Fibroblast of skin of right quadriceps (primary cell): ENCODE measurements at regions not wholly inside any gene's neighbourhood (a gene's known extent, or its start where the extent isn't known, plus 50 kb on each side); places are given as distances from the start of the nearest gene placed in this dataset.
"Not testable (repeated sequence)": the region's sequence is repeated elsewhere in the genome, so short reads cannot be mapped to it uniquely, and the experiment has no call there.

Experiments
- DNase-seq: peaks from one replicate; pipeline ENCODE4 v3.0.0-alpha.2; 2013

DNA sequence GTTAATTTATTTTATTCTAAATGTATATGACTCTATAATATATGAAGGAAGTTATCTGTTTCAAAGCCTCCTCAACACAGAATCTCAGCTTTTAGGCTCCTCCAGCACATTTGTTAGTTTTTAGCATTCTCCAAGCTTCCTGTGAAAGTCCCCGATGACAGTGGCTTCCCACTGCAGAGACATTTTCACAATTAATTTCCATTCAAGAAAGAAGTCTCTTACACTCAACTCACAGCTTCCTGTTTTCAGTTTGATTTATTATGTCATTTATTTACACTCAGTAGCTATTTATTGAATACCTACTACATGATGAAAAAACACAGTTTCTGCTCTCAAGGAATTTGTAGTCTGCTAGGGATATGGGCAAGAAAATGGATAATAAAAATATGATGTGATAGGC, 2228.2 kb upstream of the WWC1 start:
- no peak for DNase-seq

DNA sequence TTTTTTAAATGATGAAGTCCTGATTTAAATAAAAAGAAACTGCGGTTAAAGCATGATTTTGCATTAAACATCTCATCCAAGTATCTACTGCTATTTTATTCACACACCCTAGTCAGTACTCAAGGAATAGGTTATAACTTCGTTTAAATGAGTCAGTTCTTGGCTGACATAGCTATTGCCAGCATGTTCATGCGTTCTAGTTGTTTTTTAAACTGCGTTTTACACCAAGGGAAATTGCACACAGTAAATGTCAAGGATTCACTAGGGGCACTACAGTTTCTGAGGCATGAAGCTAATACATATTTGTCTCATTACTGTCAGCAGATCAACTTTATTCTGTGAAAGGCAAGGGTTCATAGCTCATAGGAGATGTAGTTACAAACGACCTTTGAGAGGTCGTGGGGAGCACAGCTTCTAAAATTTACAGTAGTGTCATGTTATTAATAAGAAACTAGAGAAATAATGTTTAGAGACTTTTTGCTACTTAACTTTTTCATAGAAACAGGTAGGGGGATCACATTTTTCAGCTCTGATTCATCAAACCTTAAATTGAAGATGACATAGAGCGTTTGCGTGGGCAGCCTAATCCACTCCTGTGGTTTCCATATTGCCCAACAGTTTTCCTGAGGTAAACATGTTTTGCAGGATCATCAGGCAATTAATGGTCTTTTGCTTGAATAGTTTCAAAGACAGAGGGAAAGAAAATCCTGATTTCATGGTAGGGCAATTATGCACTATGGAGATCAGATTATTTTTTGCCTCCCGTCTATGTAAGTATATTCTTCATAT, 2222.7 kb upstream of the WWC1 start:
- DNase-seq: peak; percentile 1

DNA sequence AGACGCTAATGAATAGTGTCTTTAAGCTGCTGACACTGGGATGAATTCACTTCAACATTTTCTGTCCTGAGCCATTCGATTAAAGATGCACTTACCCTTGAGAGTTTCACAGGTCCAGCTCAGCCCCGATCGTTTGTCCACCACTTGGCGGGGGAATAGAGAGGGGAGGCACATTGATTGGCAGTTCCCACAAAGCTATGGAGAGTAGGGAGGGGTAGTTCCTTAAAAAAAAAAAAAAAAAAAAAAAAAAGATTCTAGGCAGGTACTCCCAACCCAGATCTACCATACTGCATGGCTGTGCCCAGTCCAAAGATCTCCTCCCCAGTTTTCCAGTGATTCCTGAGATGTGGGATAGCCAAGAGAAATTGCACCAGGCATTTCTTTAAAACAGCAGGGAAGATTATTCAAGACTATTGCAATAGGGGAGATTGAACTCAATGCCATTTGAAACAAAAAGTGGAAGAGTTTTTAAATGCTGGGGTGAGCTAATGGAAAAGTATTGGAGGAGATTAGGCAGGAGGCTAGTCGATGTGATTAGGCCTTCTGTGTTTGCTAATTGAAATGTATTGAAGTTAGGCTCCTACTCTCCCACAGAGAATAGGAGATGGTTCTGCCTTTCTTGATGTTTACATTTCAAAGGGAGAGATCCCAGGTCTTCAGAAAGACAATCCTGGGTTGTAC, 2217.4 kb upstream of the WWC1 start:
- no peak for DNase-seq

DNA sequence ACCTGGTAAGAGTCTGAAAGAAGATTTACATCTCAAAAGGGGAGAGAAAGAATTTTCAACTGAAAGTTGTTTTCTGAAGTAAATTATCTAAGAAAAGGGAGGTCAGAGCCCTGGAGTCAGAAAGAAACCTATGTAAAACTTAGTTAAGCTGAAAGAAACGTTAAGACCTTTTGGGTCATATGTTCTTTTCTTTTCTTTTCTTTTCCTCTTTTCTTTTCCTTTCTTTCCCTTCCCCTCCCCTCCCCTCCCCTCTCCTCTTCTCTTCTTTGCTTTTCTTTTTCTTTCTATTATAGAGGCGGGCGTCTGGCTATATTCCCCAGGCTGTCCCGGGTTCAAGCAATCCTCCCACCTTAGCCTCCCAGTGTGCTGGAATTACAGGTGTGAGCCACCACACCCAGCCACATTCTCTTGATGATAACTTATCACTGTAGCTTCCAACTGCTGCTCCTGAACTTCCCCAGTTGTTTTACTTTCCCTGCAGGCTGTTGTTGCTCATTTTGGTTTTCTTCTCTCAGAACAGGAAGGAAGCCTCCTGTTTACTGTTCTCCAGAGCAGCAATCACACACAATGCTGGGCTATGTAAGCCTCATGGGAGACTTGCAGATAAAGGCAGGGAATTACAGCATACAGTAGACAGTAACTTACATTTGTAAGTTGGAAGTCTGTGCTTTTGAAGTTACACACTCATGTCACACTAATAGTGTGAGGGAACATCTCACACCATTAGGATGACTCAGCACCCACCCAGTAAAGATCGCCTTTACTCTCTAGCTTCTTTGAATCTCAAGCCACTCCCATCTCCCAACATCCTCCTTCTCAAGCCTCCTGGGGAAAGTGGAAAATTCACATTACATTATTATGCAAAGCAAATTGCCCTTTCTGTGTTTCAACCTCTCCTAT, 2216.6 kb upstream of the WWC1 start:
- DNase-seq: no peak

DNA sequence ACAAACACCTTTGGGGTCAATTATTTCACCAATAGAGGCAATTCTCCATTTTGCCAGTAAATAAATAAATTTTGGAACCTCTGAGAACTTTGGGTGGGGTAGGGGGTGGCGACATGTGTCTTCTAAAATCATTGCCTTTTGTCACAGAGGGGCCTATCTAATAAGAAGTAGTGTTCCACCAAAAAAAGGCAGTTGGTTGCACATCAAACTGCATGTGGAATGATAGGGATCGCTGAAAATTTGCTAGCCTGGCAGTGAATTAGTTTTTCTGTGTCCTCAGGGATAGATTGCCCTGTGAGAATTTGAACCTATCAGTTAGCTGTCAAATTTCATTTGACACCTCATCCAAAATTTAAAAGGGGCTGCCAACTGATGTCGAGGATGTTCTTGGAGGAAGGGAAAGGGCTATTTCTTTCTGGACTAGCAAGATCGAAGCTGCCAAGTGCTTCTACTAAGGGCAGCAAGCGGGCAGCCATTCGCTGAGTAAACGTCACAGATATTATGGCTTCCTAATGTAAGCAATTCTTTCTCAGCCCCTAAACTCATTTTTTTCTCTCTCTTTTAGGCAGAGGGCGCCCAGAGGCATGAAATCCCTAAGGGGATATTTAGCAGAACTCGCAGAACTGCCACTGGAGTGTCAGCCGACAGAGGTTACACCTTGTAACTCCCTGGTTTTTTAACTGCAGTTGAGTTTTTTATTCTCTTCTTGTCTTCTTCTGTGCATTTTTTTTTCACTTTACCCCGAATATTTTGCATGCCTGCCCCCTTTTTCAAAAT, 2208.1 kb upstream of the WWC1 start:
- DNase-seq: no peak

DNA sequence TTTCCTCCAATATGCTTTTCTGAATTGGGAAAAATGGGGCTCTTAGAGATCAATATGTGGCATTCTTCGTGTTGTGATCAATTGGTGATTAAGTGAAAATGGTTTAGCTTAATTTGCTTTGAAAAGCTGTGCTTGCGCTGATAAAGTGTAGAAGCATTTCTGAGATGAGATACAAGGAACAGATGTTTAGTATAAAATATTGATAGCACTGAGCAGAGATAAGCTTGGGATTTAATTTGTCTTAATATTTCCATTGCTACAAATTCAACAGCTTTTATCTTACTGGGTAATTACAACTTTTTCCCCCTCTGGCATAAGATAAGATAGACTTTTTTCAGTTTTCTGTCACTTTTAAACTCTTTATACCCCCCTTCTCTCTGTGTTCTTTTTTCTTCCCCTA, 2204.9 kb upstream of the WWC1 start:
- no peak for DNase-seq

DNA sequence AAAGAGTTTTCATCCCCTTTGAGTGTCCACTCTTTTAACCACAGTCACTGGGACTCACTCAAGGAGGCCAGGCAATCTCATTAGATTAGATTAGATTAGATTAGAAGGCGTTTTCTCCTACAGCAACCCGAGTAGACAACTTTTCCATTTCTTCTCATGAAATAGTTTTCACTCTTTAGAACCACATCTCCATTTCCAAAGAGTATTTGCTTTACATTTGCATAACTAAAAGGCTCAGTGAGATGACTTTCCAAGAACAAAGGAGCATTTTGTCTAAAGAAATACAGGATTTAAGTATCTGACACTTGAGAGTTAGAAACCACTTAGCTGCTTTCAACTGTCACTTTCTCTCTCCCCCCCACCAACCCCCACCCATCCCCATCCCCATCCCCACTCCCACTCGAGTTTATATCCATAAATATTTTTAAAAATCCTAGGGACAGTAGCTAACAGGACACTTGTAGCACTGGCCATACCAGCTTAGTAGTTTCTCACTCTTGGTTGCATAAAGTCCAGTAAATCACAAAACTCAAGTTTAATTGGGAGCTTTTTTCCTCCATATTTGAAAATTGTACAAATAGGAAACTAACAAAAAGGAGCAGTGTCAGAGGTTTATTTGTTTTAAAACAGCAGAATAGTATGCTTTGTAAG, 2202.9 kb upstream of the WWC1 start:
- DNase-seq: no peak

DNA sequence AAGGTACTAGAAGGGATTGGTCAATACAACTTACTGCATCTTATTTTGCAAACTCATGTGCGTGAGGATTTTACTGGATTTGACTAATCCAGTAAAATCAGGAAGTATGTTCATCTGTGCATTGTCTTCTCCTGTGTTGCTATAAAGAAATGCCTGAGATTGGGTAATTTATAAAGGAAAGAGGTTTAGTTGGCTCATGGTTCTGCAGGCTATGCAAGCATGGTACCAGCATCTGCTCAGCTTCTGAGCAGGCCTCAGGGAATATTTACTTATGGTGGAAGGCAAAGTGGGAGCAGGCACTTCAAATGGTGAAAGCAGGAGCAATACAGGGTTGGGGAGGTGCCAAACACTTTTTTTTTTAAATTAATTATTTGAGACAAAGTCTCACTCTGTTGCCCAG, 2199.5 kb upstream of the WWC1 start:
- no peak for DNase-seq

DNA sequence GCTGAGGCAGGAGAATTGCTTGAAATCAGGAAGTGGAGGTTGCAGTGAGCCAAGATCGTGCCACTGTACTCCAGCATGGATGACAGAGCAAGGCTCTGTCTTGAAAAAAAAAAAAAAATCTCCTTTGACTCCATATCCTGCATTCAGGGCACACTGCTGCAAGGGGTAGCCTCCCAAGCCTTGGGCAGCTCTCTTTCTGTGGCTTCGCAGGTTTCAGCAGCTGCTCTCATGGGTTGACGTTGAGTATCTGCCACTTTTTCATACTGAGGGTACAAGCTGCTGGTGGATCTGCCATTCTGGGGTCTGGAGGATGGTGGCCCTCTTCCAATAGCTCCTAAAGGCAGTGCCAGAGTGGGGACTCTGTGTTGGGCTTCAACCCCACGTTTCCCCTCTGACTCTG, 2198.1 kb upstream of the WWC1 start:
- DNase-seq: no peak

DNA sequence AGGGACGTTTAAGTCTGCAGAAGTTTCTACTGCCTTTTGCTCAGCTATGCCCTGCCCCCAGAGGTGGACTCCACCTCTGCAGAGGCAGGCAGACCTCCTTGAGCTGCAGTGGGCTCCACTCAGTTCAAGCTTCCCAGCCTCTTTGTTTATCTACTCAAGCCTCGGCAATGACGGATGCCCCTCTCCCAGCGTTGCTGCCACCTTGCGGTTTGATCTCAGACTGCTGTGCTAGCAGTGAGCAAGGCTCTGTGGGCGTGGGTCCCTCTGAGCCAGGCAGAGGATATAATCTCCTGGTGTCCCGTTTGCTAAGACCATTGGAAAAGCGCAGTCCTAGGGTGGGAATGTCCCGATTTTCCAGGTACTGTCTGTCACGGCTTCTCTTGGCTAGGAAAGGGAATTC, 2188.5 kb upstream of the WWC1 start:
- no peak for DNase-seq

DNA sequence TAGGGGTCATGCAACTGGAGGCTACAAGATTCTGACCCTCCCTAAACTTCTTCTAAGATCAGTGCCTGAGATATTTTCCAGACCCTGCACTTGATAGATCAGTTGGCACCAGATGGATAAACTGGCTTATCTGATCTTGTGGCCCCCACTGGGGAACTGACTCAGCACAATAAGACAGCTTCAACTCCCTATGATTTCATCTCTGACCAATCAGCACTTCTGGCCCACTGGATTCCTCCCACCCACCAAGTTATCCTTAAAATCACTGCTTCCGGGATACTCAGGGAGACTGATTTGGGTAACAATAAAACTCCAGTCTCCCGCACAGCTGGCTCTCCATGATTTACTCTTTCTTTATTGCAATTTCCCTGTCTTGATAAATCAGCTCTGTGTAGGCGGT, 2180.4 kb upstream of the WWC1 start:
- DNase-seq: no peak

DNA sequence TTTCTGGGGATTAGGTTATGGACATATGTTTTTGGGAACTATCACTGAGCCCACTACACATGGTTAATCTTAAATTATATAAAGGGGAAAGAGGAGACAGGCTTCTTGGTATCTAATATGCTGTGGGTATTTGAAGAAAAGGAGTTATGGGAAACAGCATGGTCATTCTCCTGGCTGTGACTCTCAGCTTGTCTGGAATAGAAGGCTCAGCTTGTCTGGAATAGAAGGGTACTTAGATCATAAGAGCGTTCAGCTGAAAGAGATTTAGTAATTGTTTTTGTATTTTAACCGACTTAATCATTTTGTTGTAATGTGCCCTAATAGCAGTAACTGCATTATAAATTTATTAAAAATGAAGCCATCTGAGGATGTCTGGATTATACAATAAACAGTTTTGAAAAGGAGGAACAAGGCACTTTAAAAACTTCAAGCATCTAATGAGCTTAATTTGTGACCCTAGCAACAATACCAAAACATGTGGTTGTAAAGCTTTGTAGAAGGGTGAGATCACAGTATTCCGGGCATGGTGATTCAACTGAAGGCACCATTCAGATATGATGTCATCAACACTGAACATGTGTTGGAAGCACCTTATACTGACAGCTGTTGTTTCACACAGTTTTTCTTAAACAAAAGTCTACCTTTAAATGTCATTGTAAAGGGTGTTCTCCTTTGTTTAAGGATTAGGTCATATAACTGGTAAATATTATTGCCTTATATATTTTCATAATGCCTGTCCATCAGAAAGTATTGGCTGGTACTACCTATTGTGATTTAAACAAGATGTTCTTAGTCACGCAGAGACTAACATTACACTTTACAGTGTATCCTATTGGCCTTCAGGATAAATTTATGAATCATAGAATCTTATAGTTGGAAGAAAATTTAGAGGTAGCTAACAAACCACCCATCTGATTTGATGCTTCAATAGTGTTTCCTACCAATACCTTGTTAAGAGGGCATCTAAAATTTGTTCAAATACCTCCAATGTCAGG, 2174.1 kb upstream of the WWC1 start:
- peak; percentile 7 for DNase-seq

DNA sequence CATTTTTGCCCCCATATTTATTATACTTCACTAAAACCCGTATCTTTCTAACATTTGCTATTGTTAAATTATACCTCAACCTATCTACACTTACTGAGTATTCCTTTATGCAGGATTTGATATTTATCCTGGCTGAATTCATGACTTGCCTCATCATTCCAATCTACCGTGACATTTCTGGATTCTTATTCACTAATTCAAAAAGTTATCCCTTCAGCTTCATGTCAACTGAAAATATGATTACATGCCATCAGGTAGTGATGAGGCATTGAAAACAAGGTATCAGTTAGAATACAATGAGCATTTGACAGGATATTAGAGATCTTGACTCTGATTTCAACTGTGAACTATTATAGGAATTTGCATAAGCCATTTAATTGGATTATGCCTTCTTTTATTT, 2171.9 kb upstream of the WWC1 start:
- DNase-seq: no peak

DNA sequence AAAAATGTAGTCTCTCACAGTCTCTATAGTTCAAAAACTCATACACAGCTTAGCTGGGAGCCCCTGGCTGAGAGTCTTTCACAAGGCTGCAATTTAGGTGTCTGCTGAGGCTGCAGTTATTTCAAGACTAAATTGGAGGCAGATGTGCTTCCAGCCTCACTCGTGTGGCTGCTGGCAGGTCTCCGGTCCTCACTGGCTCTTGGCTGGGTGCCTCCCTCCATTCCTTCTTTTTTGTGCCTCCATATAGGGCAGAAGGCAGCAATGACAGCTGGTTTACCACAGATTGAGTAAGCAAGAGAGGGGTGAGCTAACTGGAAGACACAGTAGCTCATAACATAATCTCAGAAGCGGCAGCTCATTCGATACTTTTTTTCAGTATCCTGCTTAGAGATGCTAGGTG, 2167.7 kb upstream of the WWC1 start:
- peak; percentile 49 for DNase-seq

DNA sequence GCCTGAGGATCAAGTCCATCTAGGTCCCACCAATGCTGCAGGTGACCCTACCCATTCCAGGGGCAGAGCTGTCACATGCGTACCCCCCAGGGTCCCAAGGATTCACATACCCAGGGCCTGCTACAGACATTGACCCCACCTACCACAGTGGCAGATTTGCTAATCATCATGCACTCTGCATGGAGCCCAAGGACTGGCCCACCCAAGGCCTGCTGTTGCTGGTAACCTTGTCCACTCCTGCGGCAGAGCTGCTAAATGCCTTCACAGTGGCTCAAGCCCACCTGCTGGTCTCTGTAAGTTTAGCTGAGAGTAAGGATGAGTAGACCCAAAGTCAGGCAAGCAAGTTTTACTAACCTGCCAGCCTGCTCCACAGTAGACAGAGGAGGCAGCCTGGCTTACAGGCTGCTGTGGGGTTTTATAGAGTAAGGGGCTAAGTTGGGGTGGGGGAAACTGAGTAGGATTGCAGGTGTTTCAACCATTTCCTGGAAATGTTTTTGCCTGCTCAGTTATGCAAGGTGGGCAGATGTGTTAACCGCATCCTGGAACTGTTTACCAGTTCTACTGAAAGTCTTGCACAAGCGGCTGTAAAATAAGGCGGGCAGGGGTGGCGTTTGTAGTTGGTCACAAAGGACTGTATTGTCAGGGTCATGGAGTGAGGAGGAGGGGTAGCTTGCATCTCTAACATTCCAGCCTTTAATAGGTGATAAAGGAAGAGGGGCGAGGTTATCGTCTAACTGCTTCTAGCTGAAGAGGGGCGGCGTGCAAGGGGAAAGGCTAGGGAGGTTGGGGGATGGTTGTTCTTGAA, 2163.5 kb upstream of the WWC1 start:
- no peak for DNase-seq

DNA sequence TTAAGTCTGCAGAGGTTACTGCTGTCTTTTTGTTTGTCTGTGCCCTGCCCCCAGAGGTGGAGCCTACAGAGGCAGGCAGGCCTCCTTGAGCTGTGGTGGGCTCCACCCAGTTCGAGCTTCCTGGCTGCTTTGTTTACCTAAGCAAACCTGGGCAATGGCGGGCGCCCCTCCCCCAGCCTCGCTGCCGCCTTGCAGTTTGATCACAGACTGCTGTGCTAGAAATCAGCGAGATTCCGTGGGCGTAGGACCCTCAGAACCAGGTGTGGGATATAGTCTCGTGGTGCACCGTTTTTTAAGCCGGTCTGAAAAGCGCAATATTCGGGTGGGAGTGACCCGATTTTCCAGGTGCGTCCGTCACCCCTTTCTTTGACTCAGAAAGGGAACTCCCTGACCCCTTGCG, 2146.3 kb upstream of the WWC1 start:
- not testable (repeated sequence) for DNase-seq

DNA sequence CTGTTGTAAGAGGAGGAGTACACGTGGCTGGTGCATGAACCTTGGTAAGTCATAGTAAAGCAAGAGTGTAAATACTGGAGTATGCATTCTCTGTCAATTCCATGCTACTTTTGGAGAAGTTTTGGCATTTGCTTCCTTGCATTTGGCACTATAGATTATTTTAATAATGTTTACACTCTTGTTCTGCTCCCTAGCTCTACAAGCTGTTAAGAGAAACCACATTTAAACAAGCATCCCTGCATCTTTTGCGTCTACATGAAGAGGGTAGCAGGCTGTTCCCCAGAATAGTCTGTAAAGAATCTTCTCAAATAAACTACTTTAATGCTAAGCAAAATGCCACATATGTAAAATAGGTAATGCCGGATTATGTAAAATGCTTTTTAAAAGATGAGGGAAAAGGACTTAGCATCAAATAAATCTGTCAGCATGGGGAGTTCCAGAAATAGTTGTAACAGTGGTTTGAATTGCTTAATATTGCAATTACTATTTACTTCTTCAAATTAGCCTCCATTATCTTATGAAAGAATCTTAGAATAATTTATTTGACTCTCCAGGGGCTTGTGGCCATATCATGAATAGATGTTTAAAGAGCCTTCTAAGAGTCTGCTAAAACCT, 2127.3 kb upstream of the WWC1 start:
- DNase-seq: no peak

DNA sequence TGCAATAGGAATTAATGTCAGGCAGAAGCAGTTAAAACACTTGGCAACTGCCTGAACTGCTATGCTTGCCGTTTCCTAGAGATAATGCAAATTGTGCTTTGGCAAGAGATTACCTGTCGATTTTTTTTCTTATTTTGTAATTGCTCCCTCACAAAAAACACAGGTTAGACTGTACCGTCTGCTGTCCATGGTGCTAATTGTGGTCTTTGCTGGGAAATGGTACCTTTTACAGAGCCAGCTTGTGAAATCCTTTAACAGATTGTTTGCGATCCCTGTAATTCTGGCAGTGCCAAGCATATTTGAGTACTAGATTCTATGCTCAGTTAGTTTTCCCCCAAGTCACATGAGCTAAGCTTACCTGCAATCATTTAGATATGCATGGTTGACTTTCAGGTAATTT, 2125.8 kb upstream of the WWC1 start:
- no peak for DNase-seq

DNA sequence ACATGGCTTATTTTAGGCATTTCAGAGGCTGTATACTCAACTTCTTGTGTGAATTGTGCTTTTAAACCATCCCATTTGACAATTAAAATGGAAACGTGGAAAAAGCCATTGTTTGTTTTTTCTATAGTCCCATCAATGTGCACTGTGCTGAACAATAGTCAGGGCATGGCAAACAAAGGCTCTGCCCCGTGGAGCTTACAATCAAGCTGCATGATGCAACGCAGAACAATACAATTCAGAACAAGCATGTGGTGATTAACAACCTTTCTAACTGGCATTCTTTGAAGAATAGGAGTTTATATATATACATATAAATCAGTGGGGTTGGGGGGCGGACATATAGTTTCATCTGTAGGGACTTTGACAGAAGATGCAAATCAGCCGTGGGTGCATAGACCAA, 2125.4 kb upstream of the WWC1 start:
- DNase-seq: no peak

DNA sequence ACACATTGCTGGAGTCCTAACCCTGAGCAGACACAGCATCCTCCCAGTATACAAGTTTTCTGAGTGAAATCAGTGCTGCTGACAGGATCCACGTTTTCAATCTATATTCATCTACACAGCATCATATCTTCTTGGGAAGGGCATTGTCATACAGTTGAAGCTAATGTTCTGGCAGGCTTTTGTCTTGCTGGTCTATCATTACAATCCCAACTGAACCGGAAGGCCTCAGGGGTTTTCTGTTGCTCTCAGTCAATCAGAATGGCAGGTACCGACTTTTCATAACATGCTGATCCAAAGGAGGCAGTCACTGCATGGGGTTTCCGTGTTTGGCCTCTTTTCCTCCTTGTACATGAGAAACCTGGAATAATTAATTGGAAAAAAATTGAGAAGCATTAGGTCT, 2118.8 kb upstream of the WWC1 start:
- DNase-seq: no peak
